ENCODE measurements at regions not wholly inside any gene's neighbourhood (a gene's known extent, or its start where the extent isn't known, plus 50 kb on each side); places are given as distances from the start of the nearest gene placed in this dataset.

- Mint-ChIP-seq H3K4me1 (peaks cover 4% of the 10 kb centered on the region), H3K27ac (ENCODE audit: unreplicated experiment) (no peak overlapping the region), H3K4me3 (no peak overlapping the region), H3K9me3 (peaks cover 3% of the 10 kb centered on the region), H3K36me3 (ENCODE audit: low read depth) (no peaks in the 10 kb centered on the region), H3K27me3 (ENCODE audit: low read depth) (no peaks in the 10 kb centered on the region)
- TF ChIP-seq, protein P1, sequence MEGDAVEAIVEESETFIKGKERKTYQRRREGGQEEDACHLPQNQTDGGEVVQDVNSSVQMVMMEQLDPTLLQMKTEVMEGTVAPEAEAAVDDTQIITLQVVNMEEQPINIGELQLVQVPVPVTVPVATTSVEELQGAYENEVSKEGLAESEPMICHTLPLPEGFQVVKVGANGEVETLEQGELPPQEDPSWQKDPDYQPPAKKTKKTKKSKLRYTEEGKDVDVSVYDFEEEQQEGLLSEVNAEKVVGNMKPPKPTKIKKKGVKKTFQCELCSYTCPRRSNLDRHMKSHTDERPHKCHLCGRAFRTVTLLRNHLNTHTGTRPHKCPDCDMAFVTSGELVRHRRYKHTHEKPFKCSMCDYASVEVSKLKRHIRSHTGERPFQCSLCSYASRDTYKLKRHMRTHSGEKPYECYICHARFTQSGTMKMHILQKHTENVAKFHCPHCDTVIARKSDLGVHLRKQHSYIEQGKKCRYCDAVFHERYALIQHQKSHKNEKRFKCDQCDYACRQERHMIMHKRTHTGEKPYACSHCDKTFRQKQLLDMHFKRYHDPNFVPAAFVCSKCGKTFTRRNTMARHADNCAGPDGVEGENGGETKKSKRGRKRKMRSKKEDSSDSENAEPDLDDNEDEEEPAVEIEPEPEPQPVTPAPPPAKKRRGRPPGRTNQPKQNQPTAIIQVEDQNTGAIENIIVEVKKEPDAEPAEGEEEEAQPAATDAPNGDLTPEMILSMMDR (conservative IDR thresholded peaks at IDR 0.05) = no peak
- no peak for DNase-seq (ENCODE audit: low read depth, low spot score)
Observed at GRCh38 chr11:22567759-22568158, 57.9 kb downstream of the FANCF start.

GRCh38 chr11:22566293-22566692, 59.3 kb downstream of the FANCF start:
- TF ChIP-seq, protein P1 (conservative IDR thresholded peaks at IDR 0.05) = no peak
- H3K27ac Mint-ChIP-seq (ENCODE audit: unreplicated experiment) = no peak overlapping the region
- no peak for DNase-seq (ENCODE audit: low read depth, low spot score)
- H3K27me3 Mint-ChIP-seq (ENCODE audit: low read depth) = no peaks in the 10 kb centered on the region
- peaks cover 3% of the 10 kb centered on the region for H3K9me3 Mint-ChIP-seq
- no peaks in the 10 kb centered on the region for H3K36me3 Mint-ChIP-seq (ENCODE audit: low read depth)
- peaks cover 4% of the 10 kb centered on the region for H3K4me1 Mint-ChIP-seq
- H3K4me3 Mint-ChIP-seq = no peak overlapping the region

DNA sequence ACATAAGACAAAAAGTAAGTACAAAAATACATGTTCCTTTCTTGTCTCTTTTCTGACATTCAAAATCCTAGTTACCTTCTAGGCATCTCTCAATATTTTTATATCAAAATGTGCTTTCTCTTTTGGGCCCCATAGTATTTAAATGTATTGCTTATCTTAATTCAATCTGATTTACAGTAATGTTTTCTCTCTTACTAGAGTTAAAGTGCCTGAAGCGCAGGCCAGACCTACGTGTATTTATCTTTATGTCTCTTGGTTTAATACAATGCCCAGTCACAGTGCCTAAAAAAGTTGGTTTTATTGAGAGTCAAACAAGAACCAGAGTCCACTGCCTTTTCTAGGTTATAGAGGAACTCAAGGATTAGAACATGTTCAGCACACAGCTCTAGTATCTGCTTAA, 64.3 kb downstream of the FANCF start:
- Mint-ChIP-seq H3K36me3 (ENCODE audit: low read depth) (no peaks in the 10 kb centered on the region), H3K9me3 (peaks cover 3% of the 10 kb centered on the region), H3K27me3 (ENCODE audit: low read depth) (no peaks in the 10 kb centered on the region), H3K4me1 (peaks cover 3% of the 10 kb centered on the region), H3K27ac (ENCODE audit: unreplicated experiment) (no peak overlapping the region), H3K4me3 (no peak overlapping the region)
- TF ChIP-seq, protein P1 (conservative IDR thresholded peaks at IDR 0.05) = no peak
- no peak for DNase-seq (ENCODE audit: low read depth, low spot score)

GRCh38 chr11:22559416-22559815, 66.2 kb downstream of the FANCF start:
- no peaks in the 10 kb centered on the region for H3K27me3 Mint-ChIP-seq (ENCODE audit: low read depth)
- H3K36me3 Mint-ChIP-seq (ENCODE audit: low read depth) = no peaks in the 10 kb centered on the region
- H3K4me3 Mint-ChIP-seq = no peak overlapping the region
- no peak overlapping the region for H3K27ac Mint-ChIP-seq (ENCODE audit: unreplicated experiment)
- H3K4me1 Mint-ChIP-seq = no peaks in the 10 kb centered on the region
- DNase-seq (ENCODE audit: low read depth, low spot score) = no peak
- no peaks in the 10 kb centered on the region for H3K9me3 Mint-ChIP-seq
- TF ChIP-seq, protein P1 (conservative IDR thresholded peaks at IDR 0.05) = no peak

GRCh38 chr11:22558664-22559063, 67.0 kb downstream of the FANCF start:
- TF ChIP-seq, protein P1 (conservative IDR thresholded peaks at IDR 0.05) = no peak
- Mint-ChIP-seq H3K27me3 (ENCODE audit: low read depth) (no peaks in the 10 kb centered on the region), H3K27ac (ENCODE audit: unreplicated experiment) (no peak overlapping the region), H3K4me3 (no peak overlapping the region), H3K4me1 (no peaks in the 10 kb centered on the region), H3K36me3 (ENCODE audit: low read depth) (no peaks in the 10 kb centered on the region), H3K9me3 (no peaks in the 10 kb centered on the region)
- no peak for DNase-seq (ENCODE audit: low read depth, low spot score)

GRCh38 chr11:22556381-22556780, 69.2 kb downstream of the FANCF start:
- H3K4me3 Mint-ChIP-seq = no peak overlapping the region
- no peak for DNase-seq (ENCODE audit: low read depth, low spot score)
- H3K4me1 Mint-ChIP-seq = no peaks in the 10 kb centered on the region
- H3K36me3 Mint-ChIP-seq (ENCODE audit: low read depth) = no peaks in the 10 kb centered on the region
- TF ChIP-seq, protein P1 (conservative IDR thresholded peaks at IDR 0.05) = no peak
- H3K9me3 Mint-ChIP-seq = no peaks in the 10 kb centered on the region
- no peaks in the 10 kb centered on the region for H3K27me3 Mint-ChIP-seq (ENCODE audit: low read depth)
- no peak overlapping the region for H3K27ac Mint-ChIP-seq (ENCODE audit: unreplicated experiment)
